Daoy (cell line): ENCODE measurements at regions not wholly inside any gene's neighbourhood (a gene's known extent, or its start where the extent isn't known, plus 50 kb on each side); places are given as distances from the start of the nearest gene placed in this dataset.

ENCODE experiments used
- DNase-seq: peaks from one replicate; pipeline ENCODE4 v3.0.0-alpha.2; 2015; ENCODE audit warnings: low read depth

DNA sequence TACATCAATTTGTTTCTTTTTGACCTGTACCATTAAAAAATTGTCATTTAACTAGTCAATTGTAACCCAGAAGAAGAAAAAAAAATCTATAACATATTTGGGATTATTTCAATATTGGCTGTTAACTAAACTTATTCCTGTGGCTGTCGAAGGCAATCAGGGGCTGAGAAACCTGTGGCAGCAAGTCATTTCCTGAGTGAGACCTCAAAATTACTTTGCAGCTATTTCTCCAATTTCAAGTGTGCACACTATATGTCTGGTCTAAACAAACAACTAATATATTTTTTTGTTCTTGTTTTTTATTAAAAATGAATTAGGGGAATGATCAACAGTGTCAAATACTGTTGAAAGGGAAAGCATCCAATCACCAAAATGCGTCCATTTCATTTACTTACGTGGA, 1357.6 kb upstream of the B3GALT2 start:
- no peak for DNase-seq

DNA sequence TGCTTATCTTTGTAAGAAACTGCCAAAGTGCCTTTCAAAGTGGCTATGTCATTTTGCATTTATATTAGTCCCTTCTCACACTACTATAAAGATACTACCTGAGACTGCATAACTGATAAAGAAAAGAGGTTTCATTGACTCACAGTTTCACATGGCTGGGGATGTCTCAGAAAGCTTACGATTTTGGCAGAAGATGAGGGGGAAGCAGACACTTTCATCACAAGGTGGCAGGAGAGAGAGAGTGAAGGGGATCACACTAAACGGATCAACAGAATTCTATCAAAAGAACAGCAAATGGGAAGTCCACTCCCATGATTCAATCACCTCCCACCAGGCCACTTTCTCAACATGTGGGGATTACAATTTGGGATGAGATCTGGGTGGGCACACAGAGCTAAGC, 1352.0 kb upstream of the B3GALT2 start:
- no peak for DNase-seq

DNA sequence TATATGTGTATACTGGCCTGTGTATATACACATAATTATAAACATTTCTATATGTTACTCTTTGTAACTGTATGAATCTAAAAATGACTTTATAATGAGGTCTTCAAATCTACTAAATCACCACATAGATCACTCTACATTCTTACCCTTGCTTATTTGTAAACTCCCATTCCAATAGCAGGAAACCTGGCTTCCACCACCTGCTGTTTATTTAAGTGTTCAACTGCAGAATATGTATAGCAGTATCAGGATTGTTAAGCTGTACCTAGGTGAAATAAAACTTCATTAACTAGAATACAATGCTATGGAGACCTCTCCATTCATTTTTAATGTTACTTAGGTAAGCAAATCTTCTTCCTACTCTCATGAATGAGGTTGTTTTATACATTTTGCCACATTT, 1351.1 kb upstream of the B3GALT2 start:
- no peak for DNase-seq

DNA sequence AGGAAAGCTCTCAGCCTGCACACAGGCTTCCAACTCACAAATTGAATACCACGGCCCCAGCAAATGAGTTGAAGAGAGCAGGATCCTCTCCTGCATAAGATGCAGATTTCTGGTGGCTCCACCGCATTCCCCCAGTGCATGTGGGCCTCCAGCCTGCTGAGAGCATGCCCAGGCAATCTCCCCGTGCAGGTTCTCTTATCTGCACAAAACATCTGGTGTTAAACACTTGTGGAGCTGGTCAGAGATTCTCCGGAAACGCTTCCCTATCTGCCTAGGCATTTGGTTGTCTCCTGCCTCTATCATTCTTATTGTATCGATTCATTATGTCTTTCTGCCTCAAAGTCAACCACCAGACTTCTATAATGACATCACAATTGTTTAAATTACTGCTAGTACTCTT, 1349.0 kb upstream of the B3GALT2 start:
- DNase-seq = no peak

DNA sequence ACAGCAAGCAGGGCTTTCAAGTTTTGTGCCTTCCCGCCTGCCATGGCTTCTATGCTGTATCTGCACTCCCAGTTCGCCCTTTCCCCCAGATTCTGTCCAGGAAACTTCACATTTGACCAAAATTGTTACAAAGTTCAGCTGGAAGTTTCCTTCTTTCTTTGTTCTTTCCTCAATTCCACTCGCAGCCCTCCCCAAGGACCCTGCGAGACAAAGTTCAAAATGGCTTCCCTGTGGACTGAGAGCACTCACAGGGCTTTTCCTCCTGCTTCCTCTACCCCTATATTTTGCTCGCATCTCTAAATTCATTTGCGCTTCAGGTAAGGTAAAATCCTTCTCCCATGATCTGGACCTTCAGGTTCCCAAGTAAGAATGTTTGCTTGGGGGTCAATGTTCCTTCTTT, 1348.4 kb upstream of the B3GALT2 start:
- DNase-seq = no peak

DNA sequence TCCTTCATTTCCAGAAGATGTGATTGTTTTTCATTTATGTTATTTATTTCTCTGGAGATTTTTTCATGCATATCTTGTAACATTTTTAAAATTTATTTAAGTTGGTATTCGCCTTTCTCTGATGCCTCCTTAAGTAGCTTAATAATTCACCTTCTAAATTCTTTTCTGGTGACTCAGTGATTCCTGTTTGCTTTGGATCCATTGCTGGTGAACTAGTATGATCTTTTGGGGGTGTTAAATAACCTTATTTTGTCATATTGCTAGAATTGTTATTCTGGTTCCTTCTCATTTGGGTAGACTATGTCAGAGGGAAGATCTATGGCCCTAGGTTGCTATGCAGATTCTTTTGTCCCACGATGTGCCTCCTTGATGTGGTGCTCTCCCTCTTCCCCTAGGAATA, 1347.2 kb upstream of the B3GALT2 start:
- DNase-seq = no peak

DNA sequence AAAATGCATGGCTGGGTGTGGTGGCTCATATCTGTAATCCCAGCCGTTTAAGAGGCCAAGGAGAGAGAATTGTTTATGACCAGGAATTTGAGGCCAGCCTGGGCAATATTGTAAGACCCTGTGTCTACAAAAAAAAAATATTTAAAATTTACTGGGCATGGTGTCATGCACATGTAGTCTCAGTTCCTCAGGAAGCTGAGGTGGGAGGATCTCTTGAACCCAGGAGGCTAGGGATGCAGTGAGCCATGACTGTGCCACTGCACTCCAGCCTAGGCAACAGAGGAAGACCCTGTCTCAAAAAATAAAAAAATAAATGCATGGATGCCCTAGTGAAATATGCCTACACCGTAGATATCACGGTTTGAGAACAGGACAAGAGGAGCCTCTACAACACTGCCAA, 1331.2 kb upstream of the B3GALT2 start:
- DNase-seq = no peak

DNA sequence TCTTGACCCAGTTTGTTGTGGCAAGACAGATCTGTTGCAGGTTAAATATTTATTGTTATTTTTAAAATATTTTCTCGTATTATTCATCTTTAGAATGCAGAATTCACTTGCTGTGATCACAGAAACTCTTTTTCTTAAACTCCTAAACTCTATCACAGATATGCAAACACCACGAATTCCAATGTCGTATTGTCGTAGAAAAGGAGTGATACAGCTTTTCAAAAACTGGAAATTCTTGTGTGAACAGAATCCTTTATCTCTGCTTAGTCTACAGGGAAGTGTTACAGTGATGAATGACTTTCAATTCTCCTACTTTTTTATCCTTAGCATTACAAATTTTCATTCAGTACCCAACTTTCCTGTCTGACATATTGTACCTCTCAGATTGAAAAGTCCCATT, 1329.5 kb upstream of the B3GALT2 start:
- DNase-seq = no peak

DNA sequence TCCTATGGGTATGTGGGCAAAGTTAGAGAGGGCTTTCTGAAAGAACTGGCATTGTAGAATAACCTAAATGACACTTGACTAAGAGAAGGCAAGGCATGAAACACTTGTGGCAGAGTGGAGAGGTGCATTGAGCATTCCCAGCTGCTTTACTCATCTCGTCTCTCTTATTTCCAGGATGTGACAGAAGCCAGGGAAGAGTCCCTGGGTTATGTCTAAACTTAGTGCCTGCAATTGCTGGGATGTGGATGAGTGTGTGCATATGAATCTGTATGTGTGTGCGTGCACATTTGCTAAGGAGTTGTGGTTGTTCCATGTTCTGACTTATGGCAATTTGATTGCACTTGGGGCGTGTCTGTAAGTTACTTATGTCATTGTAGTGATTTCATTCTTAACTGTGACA, 1326.5 kb upstream of the B3GALT2 start:
- DNase-seq = no peak

DNA sequence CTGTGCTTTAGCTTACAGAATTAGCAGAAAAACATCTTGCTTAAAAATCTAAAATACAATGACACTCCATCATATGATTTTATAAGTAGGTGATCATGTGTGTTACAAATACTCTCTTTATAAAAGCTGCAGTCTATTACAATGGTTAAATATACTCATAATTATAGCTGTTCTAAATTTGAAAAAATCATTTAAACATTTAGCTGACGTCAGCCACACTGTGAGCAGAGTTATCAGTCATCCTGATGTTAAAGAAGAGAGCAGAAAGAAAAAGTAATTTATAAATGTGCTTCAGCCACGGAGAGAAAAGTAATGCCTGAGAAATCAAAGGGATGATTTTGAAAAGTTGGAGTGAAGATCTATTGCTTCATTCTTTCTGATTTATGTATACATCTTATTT, 1325.9 kb upstream of the B3GALT2 start:
- DNase-seq = no peak

DNA sequence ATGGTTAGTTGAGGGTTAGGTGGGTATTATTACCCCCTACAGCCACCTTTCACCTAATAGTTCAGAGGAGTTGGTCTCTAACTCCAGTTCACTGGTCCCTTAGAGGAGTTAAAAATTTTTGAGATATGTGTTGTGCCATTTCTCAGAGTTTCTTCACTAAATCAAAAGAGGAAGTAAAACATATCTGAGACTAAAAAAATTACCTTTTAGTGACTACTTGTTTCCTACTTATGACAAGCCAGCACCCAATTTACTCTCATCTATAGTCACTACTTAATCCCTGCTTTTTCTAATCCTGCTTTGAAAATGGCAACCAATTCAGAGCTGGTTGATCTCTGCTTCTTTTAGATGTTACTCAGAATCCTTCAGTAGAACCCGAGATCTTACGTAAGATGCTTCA, 1316.8 kb upstream of the B3GALT2 start:
- no peak for DNase-seq

DNA sequence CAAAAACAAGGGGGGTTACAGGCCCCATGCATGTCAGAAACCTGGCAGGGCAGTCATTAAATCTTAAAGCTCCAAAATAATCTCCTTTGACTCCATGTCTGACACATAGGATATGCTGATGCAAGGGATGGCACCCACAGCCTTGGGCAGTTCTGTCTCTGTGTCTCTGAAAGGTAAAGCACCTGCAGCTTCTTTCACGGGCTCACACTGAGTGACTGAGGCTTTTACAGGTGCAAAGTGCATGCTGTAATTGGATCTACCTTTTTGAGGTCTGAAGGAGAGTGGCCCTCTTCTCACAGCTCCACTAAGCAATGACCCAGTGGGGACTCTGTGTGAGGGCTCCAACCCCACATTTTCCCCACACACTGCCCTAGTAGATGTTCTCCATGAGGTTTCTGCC, 1309.0 kb upstream of the B3GALT2 start:
- DNase-seq = no peak

DNA sequence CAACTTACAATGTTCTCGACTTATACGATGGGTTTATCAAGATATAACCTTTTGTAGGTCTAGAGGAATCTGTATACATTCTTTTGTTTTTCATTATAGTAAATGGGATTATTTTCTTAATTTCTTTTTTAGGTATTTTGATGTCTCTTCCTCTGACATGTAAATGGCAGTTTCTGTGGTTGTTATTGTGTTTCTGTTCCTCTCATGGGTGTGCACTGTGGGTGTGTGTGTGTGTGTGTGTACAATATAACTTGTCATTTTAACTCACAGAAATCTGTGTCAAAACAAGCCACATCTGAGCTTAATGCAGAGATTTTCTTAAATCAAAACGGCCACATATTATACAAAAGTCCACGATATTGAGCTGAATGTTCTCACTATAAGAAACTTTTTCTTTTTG, 1300.8 kb upstream of the B3GALT2 start:
- DNase-seq = no peak

DNA sequence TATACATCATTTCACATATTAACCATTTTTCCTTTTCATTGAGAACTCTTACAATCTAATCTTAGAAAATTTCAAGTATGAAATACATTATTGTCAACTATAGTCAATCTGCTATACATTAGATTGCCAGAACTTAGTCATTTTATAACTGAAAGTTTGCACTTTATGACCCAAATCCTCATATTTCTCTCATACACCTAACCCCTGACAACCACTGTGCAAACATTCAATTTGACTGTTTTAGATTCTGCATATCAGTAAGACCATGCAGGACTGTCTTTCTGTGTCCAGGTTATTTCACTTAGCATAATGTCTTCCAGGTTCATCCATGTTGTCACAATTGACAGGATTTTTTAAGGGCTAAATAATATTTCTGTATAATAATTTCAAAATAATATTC, 1299.0 kb upstream of the B3GALT2 start:
- DNase-seq = no peak

DNA sequence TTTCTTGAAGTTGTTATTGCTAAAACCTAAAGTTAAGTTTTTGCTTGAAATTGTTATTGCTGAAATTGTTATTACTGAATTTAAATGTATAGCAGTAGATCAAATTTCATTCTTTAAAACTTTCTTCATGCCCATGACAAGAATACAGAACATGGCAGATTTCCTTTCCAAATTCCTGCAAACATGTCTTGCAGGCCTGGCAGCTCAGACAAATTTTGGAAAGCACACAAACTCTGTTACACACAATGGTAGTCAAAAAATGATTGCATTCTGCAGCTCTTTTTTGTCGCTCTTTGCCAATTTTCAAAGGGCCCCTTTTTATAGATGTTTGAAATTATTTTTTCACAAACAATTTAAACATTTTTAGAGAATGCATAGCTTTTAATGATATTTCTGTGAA, 1292.3 kb upstream of the B3GALT2 start:
- no peak for DNase-seq

DNA sequence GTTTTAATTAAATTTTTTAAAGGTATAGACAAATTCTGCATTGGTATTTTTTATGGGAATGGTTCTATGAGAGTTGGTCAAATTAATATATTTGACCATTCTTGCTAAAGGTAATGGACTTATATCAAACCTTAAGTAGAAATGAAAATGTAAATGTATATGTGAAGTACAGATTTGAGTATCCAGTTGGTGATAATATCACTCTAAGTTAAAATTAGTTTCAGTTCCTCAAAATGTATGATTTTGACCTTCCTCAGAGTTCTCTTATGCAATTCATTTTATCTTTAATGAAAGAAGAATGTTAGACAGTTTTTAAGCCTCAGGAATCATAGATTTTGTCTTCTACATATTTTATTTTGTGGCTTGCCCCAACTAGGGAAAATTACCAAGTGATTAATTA, 1291.5 kb upstream of the B3GALT2 start:
- DNase-seq = no peak

DNA sequence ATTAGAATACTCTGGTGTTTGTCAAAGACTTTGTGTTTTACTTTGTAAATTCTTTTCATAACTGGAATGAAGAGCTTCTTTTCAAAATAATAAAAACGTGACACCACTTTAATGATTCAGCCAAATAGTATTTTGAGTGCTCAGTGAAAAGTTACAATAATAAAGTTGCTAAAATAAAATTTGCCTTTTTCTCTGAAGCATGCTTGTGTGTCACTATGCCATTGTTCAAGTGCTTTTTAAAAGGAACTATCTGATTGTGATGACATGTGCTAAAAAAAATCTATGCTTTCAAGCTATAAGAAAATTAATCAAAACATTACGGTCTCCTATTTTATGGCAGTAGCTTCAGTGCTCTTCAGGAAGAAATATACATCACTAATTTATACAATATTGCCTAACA, 1290.5 kb upstream of the B3GALT2 start:
- no peak for DNase-seq

DNA sequence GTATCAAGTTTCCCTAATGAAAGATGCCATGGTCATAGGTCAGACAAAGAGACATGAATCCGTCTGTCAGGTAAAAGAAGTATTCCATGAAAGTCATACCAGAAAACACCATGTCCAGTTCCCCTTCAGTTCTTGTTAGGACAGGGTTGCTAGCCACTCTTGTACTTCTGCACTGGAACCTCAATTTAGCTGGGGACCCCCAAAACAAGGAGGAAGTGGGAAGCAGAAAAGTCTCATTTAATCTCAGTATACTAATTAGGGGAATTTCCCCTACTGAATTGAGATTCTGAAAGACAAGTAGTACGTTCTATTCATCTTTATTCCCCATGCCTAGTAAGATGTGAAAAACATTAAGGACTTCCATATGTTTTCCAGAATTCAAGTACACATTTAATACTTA, 1289.9 kb upstream of the B3GALT2 start:
- DNase-seq = no peak

DNA sequence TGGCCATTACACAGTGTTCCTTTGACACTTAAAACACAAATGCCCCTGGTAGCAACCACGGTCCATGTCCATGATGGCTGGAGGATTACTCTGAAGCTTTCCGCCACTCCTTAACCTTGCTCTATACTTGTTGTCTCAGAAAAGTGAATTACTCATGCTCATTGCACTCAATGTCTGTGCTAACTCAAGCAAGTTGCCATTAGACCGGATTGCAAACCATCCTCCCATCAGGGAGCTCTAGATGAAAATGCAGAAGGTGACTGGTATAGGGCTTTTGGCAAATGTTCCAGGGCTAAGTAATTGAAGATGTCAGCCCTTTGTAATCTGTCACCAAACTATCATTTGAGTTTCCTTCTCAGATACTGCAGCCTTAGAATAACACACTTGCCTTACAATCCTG, 1288.3 kb upstream of the B3GALT2 start:
- no peak for DNase-seq

DNA sequence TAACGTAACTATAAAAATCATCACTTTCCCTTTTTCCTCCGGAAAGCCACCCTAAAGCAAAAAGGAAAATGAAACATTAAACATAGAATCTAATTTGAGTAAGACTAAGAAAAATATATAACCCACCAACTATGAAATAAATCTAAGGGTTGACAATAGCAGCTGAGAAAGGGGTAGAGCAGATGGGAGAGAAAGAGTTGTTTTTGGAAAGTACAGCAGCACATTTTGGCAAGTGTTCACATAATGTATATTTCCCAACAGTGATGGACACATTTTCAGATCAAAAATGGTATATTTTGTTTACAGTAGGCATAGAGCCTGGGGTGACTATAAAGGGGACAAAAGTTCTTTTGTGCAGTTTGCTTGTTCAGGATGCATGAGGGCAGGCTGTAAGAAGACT, 1287.4 kb upstream of the B3GALT2 start:
- DNase-seq = no peak

DNA sequence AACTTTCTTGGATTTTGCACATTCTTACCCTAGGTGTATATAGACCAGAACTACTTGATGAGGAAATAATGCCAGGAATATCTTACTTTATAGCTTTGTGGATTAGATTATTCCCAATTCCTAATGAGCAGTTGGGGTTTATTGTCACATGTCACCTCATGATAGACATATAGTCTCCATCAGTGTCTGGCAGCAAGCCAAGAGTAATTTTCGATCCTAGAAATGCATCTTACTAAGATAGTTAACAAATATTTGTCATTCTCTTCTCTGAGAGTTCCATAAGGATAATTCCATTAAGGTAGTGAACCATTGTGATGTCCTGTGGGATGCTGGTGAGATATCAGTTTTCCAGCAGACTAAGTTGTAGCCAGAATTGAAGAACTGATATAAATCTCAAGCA, 1282.9 kb upstream of the B3GALT2 start:
- DNase-seq = no peak

DNA sequence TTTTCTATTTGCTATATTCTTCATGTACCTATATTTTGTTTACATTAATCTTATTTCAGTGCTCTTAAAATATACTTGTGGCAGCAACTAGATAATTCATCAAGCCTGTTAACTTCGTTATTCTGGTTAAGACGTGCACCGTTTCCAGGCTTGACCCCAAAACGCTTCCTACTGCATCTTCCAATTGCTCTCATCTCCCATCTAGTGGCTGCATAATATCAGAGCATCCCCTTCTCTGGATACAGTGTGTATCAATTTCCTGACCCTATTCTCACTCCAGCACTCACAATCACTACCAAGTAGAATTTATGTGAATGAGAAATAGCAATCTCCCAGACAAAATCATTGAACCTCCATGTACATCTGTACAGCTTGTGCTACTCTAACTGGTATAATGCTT, 1280.3 kb upstream of the B3GALT2 start:
- no peak for DNase-seq

DNA sequence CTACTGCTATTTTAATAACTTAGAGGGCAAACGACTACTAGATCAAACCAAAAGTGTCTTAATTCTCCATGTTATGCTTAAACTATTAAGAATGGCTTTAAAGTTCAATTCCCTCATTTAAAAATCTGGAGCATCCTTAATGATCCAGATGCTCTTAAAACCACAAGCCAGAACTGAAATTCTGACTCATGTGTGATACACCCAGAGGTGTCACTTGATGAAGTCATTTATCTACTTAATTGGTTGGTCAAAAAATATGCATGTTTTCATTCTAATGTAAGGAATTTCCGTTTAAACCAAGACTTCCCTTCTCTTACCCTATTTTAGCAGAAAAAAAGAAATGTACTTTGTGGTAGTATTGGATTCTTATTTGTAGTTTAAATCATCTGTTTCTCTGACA, 1261.2 kb upstream of the B3GALT2 start:
- DNase-seq = no peak

DNA sequence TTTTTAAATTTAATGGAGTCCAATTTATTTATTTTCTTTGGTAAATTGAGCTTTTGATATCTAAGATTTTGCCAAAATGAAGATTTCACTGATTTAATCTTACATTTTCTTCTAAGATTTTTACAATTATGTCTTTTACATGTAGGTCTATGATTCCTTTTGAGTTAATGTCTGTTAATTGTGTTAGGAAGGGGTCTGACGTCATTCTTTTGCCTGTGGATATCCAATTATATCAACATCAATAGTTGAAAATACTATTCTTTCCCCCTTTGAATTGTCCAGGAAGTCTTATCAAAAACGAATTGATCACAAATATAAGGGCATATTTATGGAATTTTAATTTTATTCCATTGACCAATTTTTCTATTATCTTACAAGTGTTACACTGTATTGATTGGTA, 1258.8 kb upstream of the B3GALT2 start:
- DNase-seq = no peak

DNA sequence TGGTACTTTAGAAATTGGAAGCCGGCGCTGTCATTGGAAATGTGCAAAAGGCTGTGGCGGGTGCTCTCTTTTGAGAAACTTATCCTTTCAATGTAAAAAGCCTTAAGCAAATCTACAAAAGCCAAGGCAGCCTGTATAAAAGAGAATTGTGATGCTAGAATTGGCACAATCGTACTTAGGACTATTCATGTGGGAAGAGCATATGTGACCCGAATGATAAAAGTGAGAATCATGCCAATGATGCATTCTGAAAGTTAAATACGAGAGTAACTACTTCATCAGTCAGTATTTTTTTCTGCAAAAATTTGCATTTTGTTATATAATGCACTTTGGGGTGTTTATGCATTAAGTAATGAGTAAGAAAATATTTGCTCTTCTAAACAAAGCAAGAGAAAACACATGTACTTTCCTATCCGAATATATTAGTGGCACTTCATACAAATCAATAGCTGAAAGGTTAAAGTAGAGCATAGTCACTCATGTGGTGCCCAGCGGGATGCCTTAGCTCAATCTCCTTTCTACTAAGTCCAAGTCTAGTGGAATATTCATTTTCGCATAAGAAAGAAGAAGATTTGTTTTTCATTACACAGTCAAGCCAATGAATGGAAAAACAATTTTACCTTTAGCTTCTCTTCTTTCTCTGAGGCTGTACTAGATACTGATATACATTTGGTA, 1256.6 kb upstream of the B3GALT2 start:
- DNase-seq = no peak
